B cell (primary cell): ENCODE measurements at regions not wholly inside any gene's neighbourhood (a gene's known extent, or its start where the extent isn't known, plus 50 kb on each side); places are given as distances from the start of the nearest gene placed in this dataset.

ENCODE experiments used
- ATAC-seq: fragments of 200-7000 bp; cut with Tn5 transposase; one replicate; pipeline ENCODE4 v1.10.0; 2021; ENCODE audit warnings: low read depth, mild to moderate bottlenecking, moderate number of reproducible peaks, moderate library complexity
- CTCF ChIA-PET: fragments of 350-600 bp; sonication (Branson Sonifier 250); formaldehyde crosslinking; loops from one replicate; lab custom pipeline; 2021; ENCODE audit warnings: antibody characterized with exemption, inconsistent platforms; lab: Charles Lee
- POLR2A ChIA-PET: fragments of 350-600 bp; sonication (Branson Sonifier 250); formaldehyde crosslinking; loops from one replicate; lab custom pipeline; 2021; ENCODE audit warnings: antibody characterized with exemption; lab: Charles Lee
- DNase-seq: peaks from one replicate; pipeline ENCODE4 v3.0.0; 2013
- H2AFZ ChIP-seq: 2 replicates; pipeline ENCODE4 v1.6.1; 2012; ENCODE audit warnings: mild to moderate bottlenecking, low read depth, low read length; ENCODE audit not compliant: insufficient read depth, poor library complexity, severe bottlenecking
- H3K27ac ChIP-seq, 2 donors: 1 replicate in 1 of 2; 2 replicates in 1 of 2; pipeline ENCODE4 v1.5.1; 2012 to 2013; ENCODE audit warnings: low read length in 2 of 2, mild to moderate bottlenecking in 2 of 2, moderate library complexity in 1 of 2
- H3K27me3 ChIP-seq, 4 experiments: fragments of 200-600 bp in 1 of 4; sonication (generic) in 1 of 4; replicated peaks in 1 of 4; 1 replicate in 2 of 4; 2 replicates in 2 of 4; pipeline versions ENCODE4 v1.6.1 to v1.7.0; 2013 to 2016; ENCODE audit warnings: low read length in 3 of 4, mild to moderate bottlenecking in 2 of 4, mixed read lengths in 1 of 4, moderate library complexity in 1 of 4; ENCODE audit not compliant: insufficient read depth in 4 of 4, control insufficient read depth in 3 of 4; ENCODE audit errors: control extremely low read depth in 1 of 4
- H3K36me3 ChIP-seq, 2 experiments: replicated peaks in 1 of 2; 1 replicate in 1 of 2; 2 replicates in 1 of 2; pipeline versions ENCODE4 v1.6.1 to v1.7.1; 2013; ENCODE audit warnings: low read length in 1 of 2; ENCODE audit not compliant: insufficient read depth in 2 of 2, control insufficient read depth in 1 of 2; ENCODE audit errors: control extremely low read depth in 1 of 2, extremely low read depth in 1 of 2
- H3K4me1 ChIP-seq, 2 donors: fragments of 200-600 bp in 1 of 2; sonication (generic) in 1 of 2; 1 replicate in 1 of 2; 2 replicates in 1 of 2; pipeline versions ENCODE4 v1.5.1 to v1.6.1; 2013 to 2017; ENCODE audit warnings: low read length in 2 of 2; ENCODE audit not compliant: control insufficient read depth in 2 of 2, insufficient read depth in 2 of 2
- H3K4me2 ChIP-seq: replicated peaks from 2 replicates; pipeline ENCODE3; 2012; ENCODE audit warnings: mild to moderate bottlenecking, low read depth, low read length; ENCODE audit not compliant: poor library complexity, severe bottlenecking
- H3K4me3 ChIP-seq, 5 experiments: fragments of 200-600 bp in 1 of 5; sonication (generic) in 1 of 5; 1 replicate in 3 of 5; 2 replicates in 2 of 5; pipeline versions ENCODE4 v1.5.1 to v1.7.0; 2011 to 2016; ENCODE audit warnings: low read length in 4 of 5, mild to moderate bottlenecking in 4 of 5, low read depth in 2 of 5, control low read depth in 1 of 5, moderate library complexity in 1 of 5; ENCODE audit not compliant: insufficient read depth in 1 of 5; ENCODE audit errors: control extremely low read depth in 1 of 5, extremely low read depth in 1 of 5
- H3K79me2 ChIP-seq: fragments of 200-600 bp; sonication (generic); one replicate; pipeline ENCODE4 v1.6.0; 2016; ENCODE audit warnings: low read length; ENCODE audit not compliant: control insufficient read depth, insufficient read depth
- H3K9ac ChIP-seq: fragments of 200-600 bp; sonication (generic); 2 replicates; pipeline ENCODE4 v1.6.1; 2017; ENCODE audit warnings: mild to moderate bottlenecking, low read length, moderate library complexity
- H3K9me3 ChIP-seq, 3 donors: one replicate each; pipeline versions ENCODE4 v1.6.1 to v1.7.1; 2013; ENCODE audit warnings: low read length in 2 of 3; ENCODE audit not compliant: control insufficient read depth in 2 of 3, insufficient read depth in 1 of 3; ENCODE audit errors: control extremely low read depth in 1 of 3
- H4K20me1 ChIP-seq: 2 replicates; pipeline ENCODE4 v1.6.0; 2012; ENCODE audit warnings: mild to moderate bottlenecking, low read length; ENCODE audit not compliant: insufficient read depth, control insufficient read depth, poor library complexity, severe bottlenecking
- H3K27ac Mint-ChIP-seq: one replicate; pipeline ENCODE4 v1.8.0; 2021; ENCODE audit warnings: mixed read lengths
- H3K27me3 Mint-ChIP-seq: one replicate; pipeline ENCODE4 v1.8.0; 2021; ENCODE audit warnings: mixed read lengths
- H3K4me1 Mint-ChIP-seq: one replicate; pipeline ENCODE4 v1.8.0; 2021; ENCODE audit warnings: mixed read lengths
- H3K4me3 Mint-ChIP-seq: one replicate; pipeline ENCODE4 v1.8.0; 2021; ENCODE audit warnings: mixed read lengths
- H3K9me3 Mint-ChIP-seq: one replicate; pipeline ENCODE4 v1.8.0; 2022; ENCODE audit warnings: mixed read lengths; ENCODE audit not compliant: insufficient read depth
- CTCF ChIP-seq: fragments of 200-600 bp; IDR thresholded peaks from one replicate; pipeline ENCODE4 v1.8.0; 2022; ENCODE audit warnings: antibody characterized with exemption, mild to moderate bottlenecking
- EZH2 ChIP-seq: IDR thresholded peaks from 2 replicates; pipeline ENCODE4 v1.6.1; 2012; ENCODE audit warnings: borderline replicate concordance, low read depth, mild to moderate bottlenecking, moderate library complexity, low read length; ENCODE audit not compliant: insufficient read depth, poor library complexity, severe bottlenecking
- WGBS: methylation state at CpG from one replicate; pipeline ENCODE4 v1.1.5; 2013; ENCODE audit warnings: missing lambda C conversion rate; ENCODE audit not compliant: insufficient coverage; 5-methylcytosine and 5-hydroxymethylcytosine counted together
- intact Hi-C: fragments of 100-400 bp; cut with micrococcal nuclease; formaldehyde crosslinking; loops from one replicate; pipeline ENCODE4 v1.10.0; 2022

GRCh38 chr16:72620853-72621252 lies 427.1 kb downstream of the ZFHX3 start:
- Mint-ChIP-seq H3K27me3 (no peaks in the 10 kb centered on the region), H3K4me3 (no peak overlapping the region), H3K4me1 (no peaks in the 10 kb centered on the region), H3K27ac (no peak overlapping the region), H3K9me3 (no peaks in the 10 kb centered on the region)
- TF ChIP-seq CTCF = no peak
- H3K9ac ChIP-seq = no peak overlapping the region
- no peaks in the 10 kb centered on the region for H3K79me2 ChIP-seq
- no peak overlapping the region for H2AFZ ChIP-seq
- intact Hi-C loops = no loop called here
- ChIA-PET CTCF (no interaction called here), POLR2A (no interaction called here)
- H3K4me1 ChIP-seq = no peaks in the 10 kb centered on the region
- no peaks in the 10 kb centered on the region for H4K20me1 ChIP-seq
- ATAC-seq = no peak
- H3K36me3 ChIP-seq = no peaks in the 10 kb centered on the region
- peaks cover 0 to 4% (median 0%) of the 10 kb centered on the region in 3 donors for H3K9me3 ChIP-seq
- no peak overlapping the region for H3K4me2 ChIP-seq
- no peak overlapping the region for H3K27ac ChIP-seq
- H3K27me3 ChIP-seq = no peaks in the 10 kb centered on the region
- 100% methylated on average over 1 of the region's 2 CpGs for WGBS
- no peak overlapping the region for H3K4me3 ChIP-seq
- no peak for DNase-seq

- H3K9me3 ChIP-seq = no peaks in the 10 kb centered on the region
- H3K4me3 ChIP-seq = no peak overlapping the region
- H3K4me1 ChIP-seq = no peaks in the 10 kb centered on the region
- Mint-ChIP-seq H3K27me3 (no peaks in the 10 kb centered on the region), H3K9me3 (no peaks in the 10 kb centered on the region), H3K4me3 (no peak overlapping the region), H3K27ac (no peak overlapping the region), H3K4me1 (no peaks in the 10 kb centered on the region)
- CTCF ChIA-PET = no interaction called here
- no peaks in the 10 kb centered on the region for H3K79me2 ChIP-seq
- TF ChIP-seq EZH2 (no peak), CTCF (no peak)
- no peak overlapping the region for H3K27ac ChIP-seq
- DNase-seq (no peak), ATAC-seq (no peak)
- no peak overlapping the region for H2AFZ ChIP-seq
- no peaks in the 10 kb centered on the region for H3K27me3 ChIP-seq
- POLR2A ChIA-PET = no interaction called here
- H3K9ac ChIP-seq = no peak overlapping the region
- H3K4me2 ChIP-seq = no peak overlapping the region
- H4K20me1 ChIP-seq = no peaks in the 10 kb centered on the region
- WGBS = 100% methylated on average over 3 of the region's 4 CpGs
- no peaks in the 10 kb centered on the region for H3K36me3 ChIP-seq
- intact Hi-C loops = no loop called here
Observed at GRCh38 chr16:72620348-72620747, 427.6 kb downstream of the ZFHX3 start.
